ENCODE measurements at regions not wholly inside any gene's neighbourhood (a gene's known extent, or its start where the extent isn't known, plus 50 kb on each side); places are given as distances from the start of the nearest gene placed in this dataset.

GRCh38 chr5:89277816-89278215 lies 394.8 kb upstream of the MEF2C start:
- TF ChIP-seq CTCF (IDR thresholded peaks at IDR 0.05; ENCODE audit: low read depth, low read length): no peak
- Histone ChIP-seq H3K27me3 (ENCODE audit: control insufficient read depth, insufficient read depth, low read length) (no peaks in the 10 kb centered on the region), H3K4me3 (ENCODE audit: low read depth, low read length) (no peak overlapping the region), H3K27ac (ENCODE audit: low read depth, low read length) (no peak overlapping the region), H3K9me3 (ENCODE audit: control insufficient read depth, insufficient read depth, low read length) (no peaks in the 10 kb centered on the region)
- ChIA-PET POLR2A (no interaction called here), CTCF (interaction anchor here (1.0 kb wide), 1 partner anchor 548 kb away, joined by 6 read pairs; no protein-coding TSS in a partner anchor)
- no peak for DNase-seq (ENCODE audit: low read depth, low spot score)

GRCh38 chr5:89276566-89277305 lies 393.8 kb upstream of the MEF2C start:
- no peaks in the 10 kb centered on the region for H3K27me3 ChIP-seq (ENCODE audit: control insufficient read depth, insufficient read depth, low read length)
- no peak overlapping the region for H3K4me3 ChIP-seq (ENCODE audit: low read depth, low read length)
- CTCF ChIA-PET: interaction anchor here (1.0 kb wide), 1 partner anchor 547 kb away, joined by 6 read pairs; no protein-coding TSS in a partner anchor
- POLR2A ChIA-PET: no interaction called here
- no peaks in the 10 kb centered on the region for H3K9me3 ChIP-seq (ENCODE audit: control insufficient read depth, insufficient read depth, low read length)
- TF ChIP-seq CTCF (IDR thresholded peaks at IDR 0.05; ENCODE audit: low read depth, low read length): no peak
- DNase-seq (ENCODE audit: low read depth, low spot score): no peak
- no peak overlapping the region for H3K27ac ChIP-seq (ENCODE audit: low read depth, low read length)

- Histone ChIP-seq H3K27me3 (ENCODE audit: control insufficient read depth, insufficient read depth, low read length) (no peaks in the 10 kb centered on the region), H3K4me3 (ENCODE audit: low read depth, low read length) (no peak overlapping the region), H3K27ac (ENCODE audit: low read depth, low read length) (no peak overlapping the region), H3K9me3 (ENCODE audit: control insufficient read depth, insufficient read depth, low read length) (no peaks in the 10 kb centered on the region)
- TF ChIP-seq CTCF (IDR thresholded peaks at IDR 0.05; ENCODE audit: low read depth, low read length): no peak
- no peak for DNase-seq (ENCODE audit: low read depth, low spot score)
- ChIA-PET CTCF (no interaction called here), POLR2A (no interaction called here)
Measured at GRCh38 chr5:89275066-89275855, 392.3 kb upstream of the MEF2C start.

- no peak for DNase-seq (ENCODE audit: low read depth, low spot score)
- H3K9me3 ChIP-seq (ENCODE audit: control insufficient read depth, insufficient read depth, low read length): no peaks in the 10 kb centered on the region
- no peaks in the 10 kb centered on the region for H3K27me3 ChIP-seq (ENCODE audit: control insufficient read depth, insufficient read depth, low read length)
- POLR2A ChIA-PET: no interaction called here
- no peak overlapping the region for H3K4me3 ChIP-seq (ENCODE audit: low read depth, low read length)
- CTCF ChIA-PET: no interaction called here
- H3K27ac ChIP-seq (ENCODE audit: low read depth, low read length): no peak overlapping the region
- no peak for TF ChIP-seq CTCF (IDR thresholded peaks at IDR 0.05; ENCODE audit: low read depth, low read length)
Measured at GRCh38 chr5:89273289-89273688, 390.3 kb upstream of the MEF2C start.

GRCh38 chr5:89270901-89271300 lies 387.9 kb upstream of the MEF2C start:
- Histone ChIP-seq H3K27me3 (ENCODE audit: control insufficient read depth, insufficient read depth, low read length) (no peaks in the 10 kb centered on the region), H3K27ac (ENCODE audit: low read depth, low read length) (no peak overlapping the region), H3K9me3 (ENCODE audit: control insufficient read depth, insufficient read depth, low read length) (no peaks in the 10 kb centered on the region), H3K4me3 (ENCODE audit: low read depth, low read length) (no peak overlapping the region)
- ChIA-PET CTCF (no interaction called here), POLR2A (no interaction called here)
- no peak for DNase-seq (ENCODE audit: low read depth, low spot score)
- no peak for TF ChIP-seq CTCF (IDR thresholded peaks at IDR 0.05; ENCODE audit: low read depth, low read length)

Data from AG04450 (cell line).